OCI-LY1 (cell line): ENCODE measurements at regions not wholly inside any gene's neighbourhood (a gene's known extent, or its start where the extent isn't known, plus 50 kb on each side); places are given as distances from the start of the nearest gene placed in this dataset.

Source experiments
- CTCF ChIP-seq: fragments of 200-600 bp; sonication (generic), shearing (Covaris generic); IDR thresholded peaks from 2 replicates; pipeline ENCODE4 v1.5.1; 2017; ENCODE audit warnings: mild to moderate bottlenecking, antibody characterized with exemption, low read length, moderate library complexity, mixed read lengths
- EZH2 ChIP-seq: fragments of 200-600 bp; sonication (generic), shearing (Covaris generic); IDR thresholded peaks from 2 replicates; pipeline ENCODE4 v1.8.0; 2017; ENCODE audit warnings: borderline replicate concordance, mixed run types, mild to moderate bottlenecking, antibody characterized with exemption, low read length, moderate library complexity, mixed read lengths

- TF ChIP-seq CTCF (no peak), EZH2 (no peak)
Observed at GRCh38 chr2:7899241-7899640, 782.6 kb upstream of the ID2 start.
